Naive thymus-derived CD8-positive, alpha-beta T cell (primary cell): ENCODE measurements at regions not wholly inside any gene's neighbourhood (a gene's known extent, or its start where the extent isn't known, plus 50 kb on each side); places are given as distances from the start of the nearest gene placed in this dataset.
"Not testable (repeated sequence)": the region's sequence is repeated elsewhere in the genome, so short reads cannot be mapped to it uniquely, and the experiment has no call there.

ENCODE experiments used
- ATAC-seq, 2 donors: fragments of 150-1000 bp; cut with Tn5 transposase in 1 of 2; sonication (Bioruptor Pico), chemical (Tn5 transposase) in 1 of 2; 1 replicate in 1 of 2; 2 replicates in 1 of 2; pipeline ENCODE4 v1.10.0; 2021; ENCODE audit warnings: mild to moderate bottlenecking in 2 of 2, moderate library complexity in 2 of 2
- POLR2A ChIA-PET: fragments of 350-600 bp; sonication (Branson Sonifier 250); formaldehyde crosslinking; loops from one replicate; lab custom pipeline; 2021; ENCODE audit warnings: antibody characterized with exemption; lab: Charles Lee
- DNase-seq, 10 donors: peaks; one replicate each; pipeline versions ENCODE4 v3.0.0 to v3.0.0-alpha.2; 2020 to 2022
- H3K27ac Mint-ChIP-seq, 10 donors: one replicate each; pipeline ENCODE4 v1.8.0; 2020 to 2022; ENCODE audit warnings: mild to moderate bottlenecking in 10 of 10, mixed read lengths in 10 of 10, moderate library complexity in 4 of 10, inconsistent platforms in 1 of 10
- H3K27me3 Mint-ChIP-seq, 5 donors: one replicate each; pipeline ENCODE4 v1.8.0; 2021 to 2022; ENCODE audit warnings: mixed read lengths in 5 of 5
- H3K36me3 Mint-ChIP-seq, 3 donors: one replicate each; pipeline ENCODE4 v1.8.0; 2020 to 2022; ENCODE audit warnings: mixed read lengths in 3 of 3, mild to moderate bottlenecking in 2 of 3, inconsistent platforms in 1 of 3
- H3K4me1 Mint-ChIP-seq, 4 donors: one replicate each; pipeline ENCODE4 v1.8.0; 2021 to 2022; ENCODE audit warnings: mixed read lengths in 4 of 4
- H3K4me3 Mint-ChIP-seq, 10 donors: one replicate each; pipeline ENCODE4 v1.8.0; 2020 to 2022; ENCODE audit warnings: mild to moderate bottlenecking in 10 of 10, mixed read lengths in 10 of 10, moderate library complexity in 6 of 10, inconsistent platforms in 1 of 10
- H3K9me3 Mint-ChIP-seq, 9 donors: one replicate each; pipeline ENCODE4 v1.8.0; 2020 to 2022; ENCODE audit warnings: mixed read lengths in 9 of 9, mild to moderate bottlenecking in 3 of 9, inconsistent platforms in 1 of 9, moderate library complexity in 1 of 9

- DNase-seq: no peak
- Mint-ChIP-seq H3K36me3 (peaks cover 0 to 2% (median 0%) of the 10 kb centered on the region in 3 donors), H3K27ac (no peak overlapping the region), H3K9me3 (peaks cover 0 to 5% (median 3%) of the 10 kb centered on the region in 9 donors), H3K4me1 (no peaks in the 10 kb centered on the region), H3K4me3 (no peak overlapping the region), H3K27me3 (no peaks in the 10 kb centered on the region)
- POLR2A ChIA-PET: no interaction called here
- no peak for ATAC-seq
These were observed 109.9 kb downstream of the TMEM182 start for GRCh38 chr2:102871707-102872106.

- Mint-ChIP-seq H3K4me3 (no peak overlapping the region), H3K9me3 (peaks cover 5 to 11% (median 8%) of the 10 kb centered on the region in 9 donors), H3K27me3 (peaks cover 0 to 5% (median 2%) of the 10 kb centered on the region in 5 donors), H3K36me3 (peaks cover 0 to 5% (median 0%) of the 10 kb centered on the region in 3 donors), H3K4me1 (no peaks in the 10 kb centered on the region), H3K27ac (no peak overlapping the region)
- ATAC-seq (no peak), DNase-seq (no peak)
- POLR2A ChIA-PET: no interaction called here
These were observed 110.6 kb downstream of the TMEM182 start for GRCh38 chr2:102872388-102872787.

GRCh38 chr2:102879513-102879912 lies 117.7 kb downstream of the TMEM182 start:
- POLR2A ChIA-PET, H3K27ac Mint-ChIP-seq, H3K27me3 Mint-ChIP-seq, ATAC-seq, H3K4me1 Mint-ChIP-seq, H3K4me3 Mint-ChIP-seq, H3K36me3 Mint-ChIP-seq, DNase-seq: not testable (repeated sequence)
- H3K9me3 Mint-ChIP-seq: peaks cover 6 to 17% (median 10%) of the 10 kb centered on the region in 9 donors

DNA sequence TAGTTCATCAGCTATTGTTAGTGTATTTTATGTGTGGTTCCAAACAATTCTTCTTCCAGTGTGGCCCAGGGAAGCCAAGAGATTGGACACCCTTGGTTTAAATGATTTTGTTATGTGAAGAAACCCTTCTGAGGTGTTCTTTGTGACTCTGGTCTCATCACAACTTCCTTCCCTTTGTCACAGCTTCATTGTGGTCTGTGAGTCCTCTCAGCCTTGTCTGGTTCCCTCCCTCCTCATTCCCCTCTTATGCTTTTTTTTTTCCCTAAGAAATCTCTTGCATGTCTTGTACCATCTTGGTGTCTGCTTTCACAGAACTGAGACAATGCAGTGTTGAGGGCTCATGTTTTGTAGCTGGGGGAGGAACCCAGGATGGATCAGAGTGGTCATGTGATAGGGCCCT lies 118.9 kb downstream of the TMEM182 start:
- H3K4me1 Mint-ChIP-seq: peaks cover 0 to 1% (median 0%) of the 10 kb centered on the region in 4 donors
- DNase-seq (no peak), ATAC-seq (no peak)
- peaks cover 0 to 9% (median 2%) of the 10 kb centered on the region in 5 donors for H3K27me3 Mint-ChIP-seq
- H3K36me3 Mint-ChIP-seq: peaks cover 0 to 8% (median 5%) of the 10 kb centered on the region in 3 donors
- no peak overlapping the region for H3K4me3 Mint-ChIP-seq
- H3K27ac Mint-ChIP-seq: no peak overlapping the region
- H3K9me3 Mint-ChIP-seq: peaks cover 5 to 14% (median 8%) of the 10 kb centered on the region in 9 donors
- POLR2A ChIA-PET: no interaction called here

DNA sequence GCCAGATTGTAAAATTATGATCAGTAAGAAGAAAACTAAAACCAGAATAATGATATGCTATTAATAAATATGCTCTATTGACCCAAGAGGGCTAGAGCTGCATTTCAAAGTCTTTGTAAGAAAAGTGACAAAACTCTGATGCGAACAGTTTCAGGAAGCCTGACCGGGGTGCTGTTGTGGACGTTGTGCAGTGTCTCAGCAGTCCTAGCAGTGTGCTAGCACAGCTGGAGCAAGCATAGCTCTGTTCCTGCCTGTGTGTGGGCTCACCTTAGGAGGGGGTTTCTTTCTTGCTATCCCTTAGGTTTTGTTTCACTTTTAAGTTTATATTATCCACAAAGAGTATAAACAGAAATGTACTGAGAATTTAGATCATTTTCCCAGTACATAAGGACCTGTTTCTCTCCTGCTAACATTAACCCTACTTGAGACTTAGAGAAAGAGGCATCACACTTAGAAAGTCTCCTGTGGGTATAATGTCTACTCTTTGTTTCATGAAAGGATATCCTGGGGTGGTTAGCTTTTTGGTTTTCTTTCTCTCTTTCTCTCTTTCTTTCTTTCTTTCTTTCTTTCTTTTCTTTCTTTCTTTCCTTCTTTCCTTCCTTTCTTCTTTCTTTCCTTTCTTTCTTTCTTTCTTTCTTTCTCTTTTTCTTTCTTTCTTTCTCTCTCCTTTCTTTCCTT lies 124.5 kb downstream of the TMEM182 start:
- no peak for ATAC-seq
- Mint-ChIP-seq H3K4me1 (peaks cover 0 to 10% (median 3%) of the 10 kb centered on the region in 4 donors), H3K4me3 (no peak overlapping the region), H3K27me3 (peaks cover 0 to 13% (median 1%) of the 10 kb centered on the region in 5 donors), H3K36me3 (peaks cover 0 to 2% (median 0%) of the 10 kb centered on the region in 3 donors), H3K27ac (no peak overlapping the region), H3K9me3 (peaks cover 0 to 2% (median 0%) of the 10 kb centered on the region in 9 donors)
- no peak for DNase-seq
- POLR2A ChIA-PET: no interaction called here

- Mint-ChIP-seq H3K4me1 (peaks cover 0 to 10% (median 2%) of the 10 kb centered on the region in 4 donors), H3K27me3 (peaks cover 0 to 11% (median 0%) of the 10 kb centered on the region in 5 donors), H3K9me3 (peaks cover 0 to 2% (median 0%) of the 10 kb centered on the region in 9 donors), H3K27ac (no peak overlapping the region), H3K36me3 (peaks cover 0 to 2% (median 0%) of the 10 kb centered on the region in 3 donors), H3K4me3 (no peak overlapping the region)
- DNase-seq: no peak
- ATAC-seq: no peak
- POLR2A ChIA-PET: no interaction called here
These were observed 126.7 kb downstream of the TMEM182 start for GRCh38 chr2:102888514-102888913.

GRCh38 chr2:102891296-102891695 lies 129.5 kb downstream of the TMEM182 start:
- POLR2A ChIA-PET: no interaction called here
- Mint-ChIP-seq H3K4me3 (no peak overlapping the region), H3K36me3 (peaks cover 0 to 4% (median 2%) of the 10 kb centered on the region in 3 donors), H3K9me3 (peaks cover 0 to 7% (median 0%) of the 10 kb centered on the region in 9 donors), H3K27me3 (peaks cover 0 to 11% (median 0%) of the 10 kb centered on the region in 5 donors), H3K27ac (no peak overlapping the region), H3K4me1 (peaks cover 0 to 10% (median 2%) of the 10 kb centered on the region in 4 donors)
- ATAC-seq (no peak), DNase-seq (no peak)

DNA sequence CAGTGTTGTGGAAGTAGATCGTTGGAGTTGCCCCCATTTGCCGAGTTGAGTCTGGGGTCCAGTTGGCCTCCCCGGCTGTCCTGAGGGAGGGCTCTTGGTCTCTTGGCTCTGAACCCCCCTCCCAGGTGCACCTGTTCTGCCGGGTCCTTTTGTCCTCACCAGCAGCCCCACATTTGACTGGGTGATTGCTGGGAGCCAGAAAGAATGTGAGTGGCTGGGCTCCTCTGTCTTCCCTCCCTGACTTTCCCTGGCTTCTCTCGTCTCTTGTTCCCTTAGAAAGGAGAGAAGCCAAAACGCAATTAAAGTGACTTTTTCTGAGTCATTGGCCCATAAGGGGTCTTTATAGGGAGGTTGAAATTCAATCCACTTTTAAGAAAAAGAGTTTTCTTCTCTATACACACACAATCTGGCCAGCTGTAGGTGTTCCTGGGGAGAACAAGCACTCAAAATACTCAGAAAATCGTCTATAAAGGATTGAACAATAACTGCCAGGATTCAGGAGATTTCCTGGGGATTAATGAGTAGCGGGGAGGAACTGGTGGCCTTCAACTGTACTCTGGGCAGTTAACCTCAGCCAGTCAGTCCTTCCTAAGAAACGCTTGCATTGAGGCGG lies 131.0 kb downstream of the TMEM182 start:
- H3K27me3 Mint-ChIP-seq: peaks cover 0 to 4% (median 0%) of the 10 kb centered on the region in 5 donors
- H3K36me3 Mint-ChIP-seq: peaks cover 0 to 4% (median 2%) of the 10 kb centered on the region in 3 donors
- no peak for DNase-seq
- POLR2A ChIA-PET: no interaction called here
- no peak for ATAC-seq
- peaks cover 0 to 11% (median 3%) of the 10 kb centered on the region in 9 donors for H3K9me3 Mint-ChIP-seq
- H3K4me3 Mint-ChIP-seq: no peak overlapping the region
- H3K27ac Mint-ChIP-seq: no peak overlapping the region
- H3K4me1 Mint-ChIP-seq: no peaks in the 10 kb centered on the region

DNA sequence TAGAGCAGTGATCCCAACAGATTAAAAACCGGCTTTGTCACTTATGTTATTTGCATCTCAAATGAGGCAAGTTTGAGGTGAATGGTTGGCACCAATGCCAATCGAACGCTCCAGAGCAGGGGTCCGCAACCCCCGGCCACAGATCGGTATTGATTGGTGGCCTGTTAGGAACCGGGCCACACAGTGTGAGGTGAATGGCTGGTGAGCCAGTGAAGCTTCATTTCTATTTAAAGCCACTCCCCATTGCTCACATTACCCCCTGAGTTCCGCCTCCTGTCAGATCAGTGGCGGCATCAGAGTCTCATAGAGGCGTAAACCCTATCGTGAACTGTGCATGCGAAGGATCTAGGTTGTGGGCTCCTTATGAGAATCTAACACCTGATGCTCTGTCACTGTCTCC lies 132.0 kb downstream of the TMEM182 start:
- H3K4me1 Mint-ChIP-seq: no peaks in the 10 kb centered on the region
- peaks cover 0 to 4% (median under 1%) of the 10 kb centered on the region in 3 donors for H3K36me3 Mint-ChIP-seq
- ATAC-seq (no peak), DNase-seq (no peak)
- peaks cover 0 to 17% (median 6%) of the 10 kb centered on the region in 9 donors for H3K9me3 Mint-ChIP-seq
- H3K27me3 Mint-ChIP-seq: peaks cover 0 to 4% (median 0%) of the 10 kb centered on the region in 5 donors
- H3K4me3 Mint-ChIP-seq: no peak overlapping the region
- POLR2A ChIA-PET: no interaction called here
- no peak overlapping the region for H3K27ac Mint-ChIP-seq

DNA sequence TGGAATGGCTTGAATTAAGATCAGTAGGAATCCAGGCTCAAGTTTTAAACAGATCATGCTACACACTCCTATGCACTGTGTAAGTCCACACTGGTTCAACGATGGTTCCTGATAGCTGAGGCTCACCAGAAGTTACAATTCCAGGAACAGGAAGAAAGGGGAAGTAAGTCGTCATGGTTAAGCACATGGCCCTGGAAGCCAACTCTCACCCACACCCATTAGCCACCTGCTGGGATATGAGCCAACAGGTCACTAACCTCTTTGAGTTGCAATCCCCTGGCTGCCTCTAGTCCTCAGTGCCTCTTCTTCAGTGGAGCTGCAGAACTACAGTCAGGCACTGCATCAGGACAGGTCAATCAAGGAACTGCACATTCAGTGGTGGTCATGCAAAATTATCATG lies 133.5 kb downstream of the TMEM182 start:
- POLR2A ChIA-PET: no interaction called here
- no peak for DNase-seq
- no peak overlapping the region for H3K27ac Mint-ChIP-seq
- H3K4me1 Mint-ChIP-seq: no peaks in the 10 kb centered on the region
- no peaks in the 10 kb centered on the region for H3K27me3 Mint-ChIP-seq
- H3K9me3 Mint-ChIP-seq: peaks cover 0 to 17% (median 7%) of the 10 kb centered on the region in 9 donors
- H3K4me3 Mint-ChIP-seq: no peak overlapping the region
- peaks cover 0 to 4% (median 0%) of the 10 kb centered on the region in 3 donors for H3K36me3 Mint-ChIP-seq
- ATAC-seq: no peak

- H3K27ac Mint-ChIP-seq, POLR2A ChIA-PET, ATAC-seq, H3K4me1 Mint-ChIP-seq, H3K36me3 Mint-ChIP-seq, H3K4me3 Mint-ChIP-seq, H3K9me3 Mint-ChIP-seq, DNase-seq: not testable (repeated sequence)
- peaks cover 0 to 10% (median 2%) of the 10 kb centered on the region in 5 donors for H3K27me3 Mint-ChIP-seq
These were observed 147.4 kb downstream of the TMEM182 start for GRCh38 chr2:102909240-102909639.

GRCh38 chr2:102910724-102911123 lies 148.9 kb downstream of the TMEM182 start:
- no peak for DNase-seq
- Mint-ChIP-seq H3K27ac (no peak overlapping the region), H3K4me1 (no peaks in the 10 kb centered on the region), H3K4me3 (no peak overlapping the region), H3K9me3 (peaks cover 0 to 13% (median 2%) of the 10 kb centered on the region in 9 donors), H3K27me3 (peaks cover 0 to 10% (median 2%) of the 10 kb centered on the region in 5 donors), H3K36me3 (peaks cover 0 to 6% (median 0%) of the 10 kb centered on the region in 3 donors)
- ATAC-seq: no peak
- POLR2A ChIA-PET: no interaction called here

GRCh38 chr2:102915128-102915527 lies 153.3 kb downstream of the TMEM182 start:
- no peak for ATAC-seq
- no peak for DNase-seq
- Mint-ChIP-seq H3K27me3 (peaks cover 0 to 8% (median 0%) of the 10 kb centered on the region in 5 donors), H3K9me3 (peaks cover 6 to 37% (median 20%) of the 10 kb centered on the region in 9 donors), H3K4me1 (no peaks in the 10 kb centered on the region), H3K4me3 (no peak overlapping the region), H3K27ac (no peak overlapping the region), H3K36me3 (peaks cover 0 to 22% (median 0%) of the 10 kb centered on the region in 3 donors)
- POLR2A ChIA-PET: no interaction called here
